SHP77 treated with DMSO at 0.1 percent for 48 hours (cell line): ENCODE measurements at regions not wholly inside any gene's neighbourhood (a gene's known extent, or its start where the extent isn't known, plus 50 kb on each side); places are given as distances from the start of the nearest gene placed in this dataset.

Source experiments
- DNase-seq: peaks from one replicate; lab custom pipeline; 2025; lab: John Stamatoyannopoulos, UW

- no peak for DNase-seq
Observed at GRCh38 chr19:30898353-30899103, 450.7 kb downstream of the TSHZ3 start.

- DNase-seq = no peak
Observed at GRCh38 chr19:30897553-30897952, 451.7 kb downstream of the TSHZ3 start.

- DNase-seq = no peak
Observed at GRCh38 chr19:30897034-30897433, 452.2 kb downstream of the TSHZ3 start.

GRCh38 chr19:30896554-30896953, 452.7 kb downstream of the TSHZ3 start:
- DNase-seq = no peak

- DNase-seq = no peak
Observed at GRCh38 chr19:30895946-30896345, 453.3 kb downstream of the TSHZ3 start.

- no peak for DNase-seq
Observed at GRCh38 chr19:30891051-30891450, 458.2 kb downstream of the TSHZ3 start.

- DNase-seq = no peak
Observed at GRCh38 chr19:30890033-30890432, 459.2 kb downstream of the TSHZ3 start.

- no peak for DNase-seq
Observed at GRCh38 chr19:30888937-30889336, 460.3 kb downstream of the TSHZ3 start.

- DNase-seq = no peak
Observed at GRCh38 chr19:30887042-30887441, 462.2 kb downstream of the TSHZ3 start.

- no peak for DNase-seq
Observed at GRCh38 chr19:30886222-30886621, 463.0 kb downstream of the TSHZ3 start.

- no peak for DNase-seq
Observed at GRCh38 chr19:30884146-30884812, 465.0 kb downstream of the TSHZ3 start.

- DNase-seq = no peak
Observed at GRCh38 chr19:30883071-30883470, 466.2 kb downstream of the TSHZ3 start.

- no peak for DNase-seq
Observed at GRCh38 chr19:30882411-30883005, 466.7 kb downstream of the TSHZ3 start.

- DNase-seq = no peak
Observed at GRCh38 chr19:30881930-30882329, 467.3 kb downstream of the TSHZ3 start.

- no peak for DNase-seq
Observed at GRCh38 chr19:30881281-30881680, 468.0 kb downstream of the TSHZ3 start.

- no peak for DNase-seq
Observed at GRCh38 chr19:30880551-30880950, 468.7 kb downstream of the TSHZ3 start.

- no peak for DNase-seq
Observed at GRCh38 chr19:30880151-30880550, 469.1 kb downstream of the TSHZ3 start.

GRCh38 chr19:30879736-30880135, 469.5 kb downstream of the TSHZ3 start:
- no peak for DNase-seq

GRCh38 chr19:30879225-30879624, 470.0 kb downstream of the TSHZ3 start:
- DNase-seq = no peak

- DNase-seq = no peak
Observed at GRCh38 chr19:30878495-30878894, 470.7 kb downstream of the TSHZ3 start.

GRCh38 chr19:30877661-30878113, 471.5 kb downstream of the TSHZ3 start:
- no peak for DNase-seq

- no peak for DNase-seq
Observed at GRCh38 chr19:30873691-30874090, 475.5 kb downstream of the TSHZ3 start.

GRCh38 chr19:30873003-30873402, 476.2 kb downstream of the TSHZ3 start:
- DNase-seq = no peak
